SKM-1 treated with dmso at 0.1 percent for 144 hours (cell line): ENCODE measurements at regions not wholly inside any gene's neighbourhood (a gene's known extent, or its start where the extent isn't known, plus 50 kb on each side); places are given as distances from the start of the nearest gene placed in this dataset.

ENCODE experiments used
- DNase-seq: peaks from one replicate; lab custom pipeline; 2025; ENCODE audit not compliant: unreplicated experiment; lab: John Stamatoyannopoulos, UW

DNA sequence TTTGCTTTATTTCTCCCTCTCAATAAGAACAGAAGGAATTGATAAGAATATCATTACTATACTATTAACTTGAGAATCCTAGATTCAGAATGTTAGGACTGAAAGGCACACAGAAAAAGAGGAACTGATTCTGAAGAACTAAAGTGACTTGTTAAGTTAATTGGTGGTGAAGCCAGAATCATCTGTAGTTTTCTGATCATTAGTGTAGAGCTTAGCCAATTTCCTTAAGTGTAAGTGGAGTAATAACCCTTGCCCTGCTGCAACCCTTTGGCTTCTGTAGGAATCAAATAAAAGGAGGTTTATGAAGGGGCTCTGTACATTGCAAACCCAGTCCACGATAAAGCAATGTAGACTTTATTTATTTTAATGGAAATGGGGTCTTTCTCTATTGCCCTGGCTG, 1186.0 kb downstream of the SORCS3 start:
- DNase-seq, result peak; percentile 8

DNA sequence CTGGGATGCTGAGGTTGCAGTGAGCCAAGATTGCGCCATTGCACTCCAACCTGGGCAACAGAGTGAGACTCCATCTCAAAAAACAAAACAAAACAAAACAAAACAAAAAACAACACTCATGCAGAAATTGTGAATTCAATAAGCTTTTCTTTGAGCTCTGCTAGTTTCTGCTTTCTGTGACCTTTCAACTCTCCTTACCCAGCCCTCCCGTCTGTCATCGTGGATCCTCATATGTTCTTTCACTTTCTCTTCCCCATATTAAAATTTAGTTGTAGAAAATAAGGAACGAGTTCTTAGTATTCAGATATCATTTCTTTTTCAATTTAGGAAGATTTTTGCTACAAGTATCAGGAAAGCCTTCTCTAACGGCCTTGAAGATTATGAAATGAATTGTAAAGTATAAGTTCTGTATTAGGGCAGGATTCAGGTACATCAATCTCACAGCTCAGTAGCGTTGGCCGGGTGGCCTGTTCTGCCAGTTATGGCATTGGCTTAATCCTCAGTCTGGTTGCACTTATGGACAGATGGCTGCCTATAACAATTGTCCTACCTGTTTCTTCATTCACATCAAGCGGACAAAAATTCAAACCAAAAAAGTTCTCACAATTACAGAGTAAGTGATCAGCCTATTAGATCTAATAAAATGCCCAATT, 1167.0 kb downstream of the SORCS3 start:
- peak; percentile 14 for DNase-seq

DNA sequence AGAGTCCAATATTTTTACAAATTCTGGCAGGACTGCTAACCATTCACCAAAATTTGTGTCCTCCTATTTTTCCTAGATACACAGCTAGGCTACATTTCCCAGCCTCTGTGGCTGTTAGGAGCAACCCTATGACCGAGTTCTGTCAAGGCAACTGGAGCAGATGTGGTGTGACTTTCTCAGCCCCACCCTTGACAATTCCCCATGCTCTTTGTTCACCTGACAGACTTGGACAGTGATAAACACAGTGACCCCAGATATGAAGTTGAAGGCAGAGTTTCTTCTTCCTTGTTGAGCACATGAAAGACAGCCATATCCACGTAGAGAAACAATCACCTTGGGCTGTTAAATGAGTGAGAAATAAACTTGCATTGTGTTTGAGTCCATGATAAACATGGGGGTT, 1162.1 kb downstream of the SORCS3 start:
- DNase-seq, result no peak

DNA sequence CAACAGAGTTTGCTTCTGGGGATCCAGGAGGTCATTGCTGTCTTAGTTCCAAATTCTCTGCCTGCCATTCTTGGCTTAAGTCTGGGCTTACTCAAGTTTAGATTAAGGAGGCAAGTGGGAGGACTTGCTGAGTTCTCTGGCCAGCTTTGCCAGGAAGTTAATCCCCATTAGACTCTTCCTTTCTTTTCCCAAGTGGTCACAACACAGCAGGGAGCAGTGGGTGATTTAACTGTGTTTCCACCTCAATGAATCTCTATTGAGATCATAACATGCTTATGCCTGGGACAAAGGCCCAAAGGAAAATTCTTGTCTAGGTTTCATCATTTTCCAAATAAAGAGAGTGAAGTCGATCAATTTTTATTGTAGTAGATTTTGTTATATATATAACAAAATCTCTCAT, 1159.6 kb downstream of the SORCS3 start:
- no peak for DNase-seq

DNA sequence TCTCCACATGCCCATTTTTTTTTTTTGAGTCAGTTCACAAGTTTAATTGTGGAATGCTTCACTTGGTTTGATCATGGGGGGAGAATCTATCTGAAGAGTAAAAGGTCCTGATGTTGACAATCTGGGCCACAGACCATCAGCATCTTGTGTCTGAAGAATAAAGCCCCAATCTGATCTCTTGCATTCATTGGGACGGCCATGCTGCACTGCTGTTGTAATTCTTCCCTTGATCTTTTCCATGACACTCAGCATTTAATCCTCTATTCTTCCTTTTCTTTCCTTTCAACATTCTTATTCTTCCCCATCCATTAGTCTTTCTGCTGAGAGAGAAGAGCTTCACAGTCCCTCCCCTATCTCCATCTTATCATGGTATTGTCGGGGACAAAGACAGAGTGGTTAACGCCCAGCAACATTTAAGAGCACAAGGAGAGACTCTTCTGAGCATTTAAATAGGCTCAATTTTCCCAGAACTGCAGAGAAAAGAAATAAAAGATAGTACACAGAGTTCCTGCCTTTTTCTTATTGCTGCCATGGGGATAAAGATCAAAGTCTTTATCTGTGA, 1157.3 kb downstream of the SORCS3 start:
- DNase-seq, result no peak

DNA sequence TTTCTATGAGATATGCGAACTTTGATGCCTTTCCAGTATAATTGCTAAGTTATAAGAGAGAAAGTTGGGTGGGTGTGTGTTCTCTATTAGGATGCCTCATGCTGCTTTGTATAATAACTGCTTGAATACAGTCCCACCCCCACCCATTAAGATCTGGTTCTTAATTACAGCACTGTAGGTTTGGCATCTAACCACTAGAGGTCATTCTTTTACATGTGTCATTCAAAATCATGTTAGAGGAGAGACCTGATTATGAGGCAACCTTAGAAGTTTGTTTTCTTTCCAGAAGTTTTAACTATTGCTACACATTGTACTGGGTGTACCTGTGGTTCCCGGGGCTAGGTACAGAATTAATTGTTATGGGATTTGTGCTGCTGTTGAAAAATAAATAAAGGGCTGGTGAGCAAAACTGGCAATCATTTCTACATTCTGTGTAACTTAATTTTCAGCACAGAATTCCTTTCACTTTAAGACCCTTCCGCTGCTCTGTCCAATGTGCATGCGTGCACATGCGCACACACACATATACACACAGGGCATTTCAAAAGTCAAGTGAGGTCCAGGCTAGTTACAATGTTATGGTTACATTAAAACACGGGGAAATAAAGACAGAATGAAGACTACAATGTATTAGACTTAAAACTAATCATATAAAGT, 1156.3 kb downstream of the SORCS3 start:
- DNase-seq, result no peak

DNA sequence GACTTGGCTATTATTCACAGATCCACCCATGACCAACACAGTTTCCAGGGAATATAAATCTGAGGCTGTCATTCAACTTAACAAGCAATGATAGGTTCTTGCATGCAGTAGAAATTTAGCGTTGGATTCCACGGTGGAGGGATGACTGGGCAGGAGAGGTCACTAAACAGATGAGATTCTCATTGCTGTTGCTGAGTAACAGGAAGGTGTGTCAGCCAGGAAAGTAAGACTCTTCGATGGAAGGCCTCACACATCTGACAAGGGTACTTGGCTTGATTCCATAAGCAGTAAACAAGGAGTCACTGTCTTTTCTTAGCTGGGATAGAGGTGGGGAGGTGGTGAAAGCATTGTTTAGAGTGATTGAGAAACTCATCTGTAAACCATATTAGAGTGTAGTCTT, 1152.0 kb downstream of the SORCS3 start:
- DNase-seq, result no peak

DNA sequence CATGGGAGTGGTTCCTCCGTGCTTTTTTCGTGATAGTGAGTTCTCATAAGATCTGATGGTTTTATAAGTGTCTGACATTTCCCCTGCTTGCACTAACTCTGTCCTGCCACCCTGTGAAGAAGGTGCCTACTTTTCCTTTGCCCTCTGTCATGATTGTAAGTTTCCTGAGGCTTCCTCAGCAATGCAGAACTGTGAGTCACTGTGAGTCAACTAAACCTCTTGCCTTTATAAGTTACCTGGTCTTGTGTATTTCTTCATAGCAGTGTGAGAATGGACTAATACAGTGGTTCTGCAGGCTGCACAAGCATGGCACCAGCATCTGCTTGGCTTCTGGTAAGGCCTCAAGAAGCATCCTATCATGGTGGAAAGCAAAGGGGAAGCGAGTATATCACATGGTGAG, 1144.6 kb downstream of the SORCS3 start:
- no peak for DNase-seq

DNA sequence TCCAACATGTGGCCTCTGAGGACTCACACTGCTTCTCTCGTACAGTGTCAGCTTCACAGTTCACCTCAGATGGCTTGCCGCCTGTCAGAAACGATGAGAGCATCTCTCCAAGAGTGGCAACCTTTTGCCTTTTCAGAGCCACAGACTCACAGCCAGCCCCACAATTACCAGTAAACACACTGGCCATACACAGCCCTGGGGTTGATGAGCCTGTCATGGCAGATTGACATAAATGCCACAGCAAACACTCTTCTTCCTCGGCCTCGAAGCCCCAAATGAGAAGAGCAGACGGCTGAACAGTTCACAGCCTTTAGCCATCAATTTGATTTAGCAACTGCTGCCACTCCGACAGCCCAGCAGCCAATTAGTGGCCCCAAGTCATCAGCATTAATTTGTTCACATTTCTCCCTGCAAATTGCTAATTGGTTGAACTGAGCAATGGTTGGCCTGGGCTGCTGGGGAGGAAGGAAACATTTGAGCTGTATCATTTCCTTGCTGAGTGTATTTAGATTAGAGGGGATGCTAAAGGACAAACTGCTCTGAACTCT, 1142.9 kb downstream of the SORCS3 start:
- DNase-seq, result no peak

DNA sequence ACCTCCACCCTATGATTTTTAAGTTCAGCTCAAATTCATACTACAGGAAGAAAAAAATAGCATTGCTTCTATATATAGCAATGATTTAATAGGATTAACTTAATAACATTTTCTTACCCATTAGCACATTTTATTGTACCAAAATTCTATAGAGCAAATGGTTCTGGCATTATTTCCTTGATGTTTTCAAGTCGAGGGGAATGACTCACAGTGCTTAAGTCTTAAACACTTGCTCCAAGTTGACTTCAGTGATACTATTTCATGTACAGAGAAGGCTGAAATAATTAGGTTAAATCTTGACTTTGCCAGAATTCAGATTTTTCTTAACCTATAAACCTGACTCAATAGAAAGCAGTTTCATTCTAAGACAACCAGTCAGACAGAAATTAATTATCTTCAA, 1133.8 kb downstream of the SORCS3 start:
- no peak for DNase-seq

DNA sequence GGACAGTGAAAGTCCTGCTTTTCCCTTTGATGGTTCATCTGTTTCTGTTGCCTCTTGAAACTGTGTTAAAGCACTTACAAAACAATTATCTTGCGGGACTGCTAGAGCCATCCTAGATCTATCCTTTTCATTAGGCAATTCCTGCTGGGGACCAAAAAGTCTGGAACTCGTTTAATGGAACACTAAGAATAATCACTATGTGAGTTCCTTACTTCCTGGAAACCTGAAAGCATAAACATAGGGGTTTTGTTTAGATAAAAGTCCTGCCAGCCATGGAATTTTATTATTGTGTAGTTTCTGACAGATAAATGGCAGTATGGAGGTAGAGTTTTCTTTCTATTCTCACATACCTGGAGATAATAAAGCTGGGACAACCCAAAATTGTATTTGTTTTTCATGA, 1133.3 kb downstream of the SORCS3 start:
- no peak for DNase-seq

DNA sequence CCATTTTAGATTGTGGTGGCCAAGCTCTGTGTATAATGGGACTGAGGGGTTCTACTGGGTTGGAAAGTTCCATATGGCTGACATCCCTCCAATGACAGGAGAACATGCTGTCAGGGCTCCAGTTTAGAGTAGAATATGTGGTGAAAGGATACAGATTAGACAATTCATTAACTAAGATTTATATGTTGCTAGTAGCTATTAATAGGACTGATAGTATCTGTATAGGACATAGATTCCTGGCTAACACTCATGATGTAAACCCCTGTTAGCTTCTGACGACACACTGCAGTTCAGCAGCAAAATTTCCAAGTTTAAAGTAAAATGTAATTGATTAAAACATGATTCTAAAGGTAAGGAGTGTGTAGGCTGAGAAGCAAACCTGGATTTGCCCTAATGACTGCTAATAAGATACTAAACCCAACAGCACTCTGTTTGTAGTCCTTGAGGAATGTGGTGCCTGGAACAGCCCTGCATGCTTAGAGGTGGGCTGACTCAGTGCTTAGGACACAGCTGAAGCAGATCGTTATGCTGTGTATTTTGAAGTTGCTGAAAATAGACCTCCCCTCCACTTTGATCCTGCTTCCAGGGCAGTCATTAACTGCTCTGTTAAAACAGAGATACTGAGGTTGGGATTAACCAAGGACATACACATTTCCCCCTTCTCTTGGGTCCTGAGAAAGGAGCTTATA, 1129.6 kb downstream of the SORCS3 start:
- DNase-seq, result no peak

DNA sequence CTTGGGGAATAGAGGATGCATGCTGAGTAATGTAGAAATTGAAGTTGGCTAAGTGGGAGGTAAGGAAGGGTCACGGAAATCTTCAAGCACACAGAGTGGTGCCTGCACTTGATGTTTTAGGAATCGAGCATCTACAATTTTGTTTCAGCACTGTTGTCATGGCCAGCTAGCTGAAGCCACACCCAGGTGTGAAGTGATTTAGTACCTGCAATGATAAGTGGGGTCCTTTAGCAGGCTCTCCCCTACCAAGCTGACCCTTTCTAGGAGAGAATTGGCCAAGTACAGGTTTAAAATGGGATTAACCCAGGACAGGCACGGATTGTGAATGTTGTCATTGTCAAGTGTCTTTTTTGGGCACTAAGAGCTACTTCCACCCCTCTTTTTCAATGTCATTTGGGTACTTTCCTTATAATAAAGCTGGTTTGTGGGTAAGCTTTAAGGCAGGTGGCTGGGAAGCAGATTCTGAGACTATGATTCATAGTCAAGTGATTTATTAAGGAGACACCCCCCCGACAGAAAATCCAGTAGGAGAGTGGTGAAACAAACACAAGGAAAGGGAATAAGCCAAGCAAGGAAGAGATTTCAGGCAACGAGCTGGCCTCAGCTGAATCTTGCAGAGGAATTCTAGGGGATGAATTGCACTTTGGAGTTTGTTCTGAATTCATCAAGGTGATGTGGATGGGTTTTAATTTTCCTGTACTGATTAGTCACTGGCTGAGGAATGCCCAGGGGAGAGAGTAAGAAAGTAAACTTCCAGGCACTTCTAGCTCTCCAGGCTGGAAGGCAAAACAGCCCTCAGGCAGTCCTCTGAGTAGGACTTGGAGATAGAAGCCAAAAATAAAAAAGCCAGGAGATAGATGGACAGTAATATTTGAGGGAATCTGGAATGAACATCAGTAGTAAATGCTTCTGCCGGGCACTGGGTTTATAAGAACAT, 1128.4 kb downstream of the SORCS3 start:
- no peak for DNase-seq

DNA sequence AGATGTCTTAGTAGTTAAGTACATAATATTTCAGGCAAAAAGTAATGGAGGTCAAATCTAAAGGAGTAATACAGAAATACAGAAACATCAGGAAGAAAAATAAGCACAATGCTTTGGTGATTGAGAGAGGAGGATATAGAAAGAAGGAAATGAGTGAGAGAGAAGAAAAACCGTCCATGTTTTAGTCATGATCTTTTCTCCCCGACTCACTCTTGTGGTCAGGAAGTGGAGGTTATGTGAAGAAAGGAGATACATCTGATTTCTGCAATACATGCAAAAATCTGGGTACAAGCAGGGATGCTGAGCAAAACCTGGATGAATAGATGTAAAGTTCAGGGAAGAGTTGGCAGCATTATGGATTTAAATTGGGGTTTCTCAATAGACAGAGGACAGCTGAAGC, 1122.5 kb downstream of the SORCS3 start:
- no peak for DNase-seq

DNA sequence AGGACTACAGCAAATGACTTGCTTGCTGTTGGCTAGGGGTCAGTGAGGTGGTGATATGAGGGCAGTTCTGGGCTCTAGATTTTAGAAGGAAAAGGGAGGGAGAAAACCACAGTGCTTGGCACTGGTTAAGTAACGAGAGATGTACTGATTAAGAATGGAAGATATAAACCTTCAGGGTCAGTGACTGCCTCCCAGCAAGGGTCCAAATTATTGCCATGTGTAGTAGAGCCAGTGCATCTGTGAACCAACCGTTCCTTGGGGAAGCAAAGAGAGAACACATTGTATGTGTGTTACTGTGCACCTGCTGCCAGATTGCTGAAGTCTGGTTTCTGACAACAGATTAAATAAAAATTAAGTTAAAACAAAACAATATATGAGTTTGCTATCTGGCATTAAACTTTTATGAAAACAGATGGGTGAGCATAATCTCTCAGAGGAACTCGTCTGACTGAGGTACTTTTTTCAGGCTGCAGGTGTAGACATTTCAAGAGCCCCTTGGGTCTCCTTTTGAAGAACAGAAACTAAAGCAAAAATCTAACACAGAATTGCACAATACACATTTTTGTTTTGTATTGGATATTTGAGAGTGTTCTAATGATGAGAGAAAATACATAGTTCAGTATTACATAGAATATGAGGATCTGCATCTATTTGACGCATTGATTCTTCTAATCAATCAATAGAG, 1120.6 kb downstream of the SORCS3 start:
- DNase-seq, result no peak

DNA sequence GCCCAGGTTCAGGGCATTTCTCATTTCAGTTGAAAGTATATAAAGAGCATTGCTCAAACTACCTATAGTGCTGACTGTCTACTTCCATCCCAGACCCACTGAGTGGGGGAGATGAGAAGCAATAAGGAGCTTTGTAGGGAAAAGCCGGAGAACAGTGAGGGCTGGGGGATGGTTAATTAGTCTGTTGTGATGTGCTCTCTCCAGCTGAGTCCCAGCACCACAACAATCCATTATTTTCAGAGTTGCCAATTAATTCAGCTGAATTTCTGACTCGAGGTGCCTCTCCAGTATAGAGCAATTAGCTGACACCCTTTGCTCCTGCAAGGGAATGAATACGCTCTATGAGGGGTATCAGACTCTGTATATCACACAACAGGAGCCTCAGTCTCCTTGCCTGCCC, 1118.6 kb downstream of the SORCS3 start:
- no peak for DNase-seq

DNA sequence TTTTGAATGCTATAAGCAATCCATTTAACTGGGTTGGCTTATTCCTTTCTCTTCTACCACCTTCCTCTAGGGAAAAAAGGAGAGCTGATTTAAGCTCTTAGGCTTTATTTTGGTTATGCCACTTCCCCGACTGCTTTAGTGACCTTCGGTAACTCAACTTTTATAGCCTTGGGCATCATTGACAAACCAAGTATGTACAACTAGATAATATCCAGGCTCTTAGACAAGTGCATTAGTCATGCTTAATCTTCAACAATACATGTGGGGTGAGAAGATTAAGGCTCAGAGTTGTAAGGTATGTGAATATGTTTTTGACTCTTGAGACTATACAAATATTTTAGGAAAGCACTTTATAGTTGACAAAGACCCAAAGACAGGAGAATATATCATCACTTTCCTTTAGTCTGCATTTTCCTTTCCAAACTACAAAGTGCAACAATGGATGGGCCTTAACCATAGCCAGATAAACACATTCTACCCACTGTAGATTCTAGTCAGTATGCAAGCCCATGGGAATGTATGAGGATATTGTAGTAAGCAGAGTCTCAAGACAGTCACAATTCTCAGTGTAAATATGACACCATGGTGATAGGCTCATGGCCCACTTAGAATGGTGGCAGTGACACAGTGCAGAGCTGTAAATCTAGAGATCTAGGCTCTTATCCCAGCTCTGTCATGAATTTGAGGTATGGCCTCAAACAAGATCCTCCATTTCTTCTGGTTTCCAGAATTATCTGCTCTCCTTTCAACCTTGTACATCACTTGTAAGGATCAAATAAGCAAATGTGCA, 1117.3 kb downstream of the SORCS3 start:
- DNase-seq, result no peak

DNA sequence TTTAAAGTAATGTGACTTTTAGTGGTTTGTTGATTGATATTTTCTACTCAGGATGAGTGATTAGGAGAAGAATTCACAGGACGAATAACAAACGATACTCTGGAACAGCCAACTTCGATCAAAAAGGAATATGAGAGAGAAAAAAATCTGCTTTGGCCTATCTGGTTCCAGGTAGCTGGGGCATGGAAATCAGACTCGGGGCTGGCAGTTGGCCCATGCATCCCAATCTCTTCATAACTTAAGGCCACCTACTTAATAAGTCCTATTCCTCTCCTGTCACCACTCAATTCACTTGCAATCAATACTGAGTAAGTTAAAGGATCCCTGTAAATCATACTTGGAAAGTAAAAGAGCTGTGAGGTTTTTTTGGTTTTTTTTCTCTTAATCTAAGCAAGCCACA, 1116.2 kb downstream of the SORCS3 start:
- no peak for DNase-seq

DNA sequence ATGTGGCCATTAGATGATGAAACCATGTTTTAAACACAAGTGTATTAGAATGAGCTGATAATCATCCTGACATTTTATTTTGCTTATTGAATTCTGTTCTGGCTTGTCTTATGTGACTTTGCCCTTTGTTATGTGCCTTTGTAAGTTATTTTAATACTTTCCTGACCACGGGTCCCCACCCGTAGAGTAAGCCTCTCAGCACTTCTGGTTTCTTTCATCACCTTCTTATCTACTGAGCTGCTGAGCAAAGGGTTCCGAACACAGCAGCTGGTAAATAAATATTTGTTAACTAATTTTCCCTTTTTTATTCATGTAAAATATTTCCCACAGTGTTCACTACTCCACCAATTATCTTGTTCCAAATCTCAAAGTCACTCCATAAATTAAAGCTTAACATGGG, 1115.3 kb downstream of the SORCS3 start:
- DNase-seq, result no peak
